ENCODE measurements at regions not wholly inside any gene's neighbourhood (a gene's known extent, or its start where the extent isn't known, plus 50 kb on each side); places are given as distances from the start of the nearest gene placed in this dataset.

- no peak overlapping the region for H3K4me3 ChIP-seq (ENCODE audit: low read depth, low read length)
- no peaks in the 10 kb centered on the region for H3K36me3 ChIP-seq (ENCODE audit: control insufficient read depth, insufficient read depth, low read length)
- DNase-seq (ENCODE audit: low read depth), result no peak
- no peak for TF ChIP-seq CTCF (IDR thresholded peaks at IDR 0.05; ENCODE audit: insufficient read depth, low read length, poor library complexity, severe bottlenecking)
- H3K27me3 ChIP-seq (ENCODE audit: control insufficient read depth, insufficient read depth, low read length), result no peaks in the 10 kb centered on the region
Measured at GRCh38 chr20:52321396-52321795, 129.8 kb upstream of the ZFP64 start.

GRCh38 chr20:52318651-52319050 is 127.1 kb upstream of the ZFP64 start:
- TF ChIP-seq CTCF (IDR thresholded peaks at IDR 0.05; ENCODE audit: insufficient read depth, low read length, poor library complexity, severe bottlenecking), result no peak
- no peaks in the 10 kb centered on the region for H3K36me3 ChIP-seq (ENCODE audit: control insufficient read depth, insufficient read depth, low read length)
- H3K4me3 ChIP-seq (ENCODE audit: low read depth, low read length), result no peak overlapping the region
- peaks cover 2% of the 10 kb centered on the region for H3K27me3 ChIP-seq (ENCODE audit: control insufficient read depth, insufficient read depth, low read length)
- no peak for DNase-seq (ENCODE audit: low read depth)

GRCh38 chr20:52313341-52313963 is 121.9 kb upstream of the ZFP64 start:
- TF ChIP-seq CTCF (IDR thresholded peaks at IDR 0.05; ENCODE audit: insufficient read depth, low read length, poor library complexity, severe bottlenecking), result peak; percentile 61
- Histone ChIP-seq H3K4me3 (ENCODE audit: low read depth, low read length) (no peak overlapping the region), H3K27me3 (ENCODE audit: control insufficient read depth, insufficient read depth, low read length) (peaks cover 2% of the 10 kb centered on the region), H3K36me3 (ENCODE audit: control insufficient read depth, insufficient read depth, low read length) (no peaks in the 10 kb centered on the region)
- peak; percentile 2 for DNase-seq (ENCODE audit: low read depth)

GRCh38 chr20:52312132-52312729 is 120.7 kb upstream of the ZFP64 start:
- TF ChIP-seq CTCF (IDR thresholded peaks at IDR 0.05; ENCODE audit: insufficient read depth, low read length, poor library complexity, severe bottlenecking), result peak; percentile 66
- Histone ChIP-seq H3K27me3 (ENCODE audit: control insufficient read depth, insufficient read depth, low read length) (peaks cover 2% of the 10 kb centered on the region), H3K4me3 (ENCODE audit: low read depth, low read length) (no peak overlapping the region), H3K36me3 (ENCODE audit: control insufficient read depth, insufficient read depth, low read length) (no peaks in the 10 kb centered on the region)
- peak; percentile 4 for DNase-seq (ENCODE audit: low read depth)

- TF ChIP-seq CTCF (IDR thresholded peaks at IDR 0.05; ENCODE audit: insufficient read depth, low read length, poor library complexity, severe bottlenecking), result no peak
- DNase-seq (ENCODE audit: low read depth), result no peak
- H3K27me3 ChIP-seq (ENCODE audit: control insufficient read depth, insufficient read depth, low read length), result peaks cover 2% of the 10 kb centered on the region
- H3K36me3 ChIP-seq (ENCODE audit: control insufficient read depth, insufficient read depth, low read length), result no peaks in the 10 kb centered on the region
- H3K4me3 ChIP-seq (ENCODE audit: low read depth, low read length), result no peak overlapping the region
Measured at GRCh38 chr20:52311209-52311794, 119.7 kb upstream of the ZFP64 start.

All from kidney epithelial cell (primary cell).